SU-DHL-6 (cell line): ENCODE measurements at regions not wholly inside any gene's neighbourhood (a gene's known extent, or its start where the extent isn't known, plus 50 kb on each side); places are given as distances from the start of the nearest gene placed in this dataset.

Source experiments
- H2AFZ ChIP-seq: fragments of 200-600 bp; sonication (generic); 2 replicates; pipeline ENCODE4 v1.6.1; 2014; ENCODE audit warnings: low read depth, mild to moderate bottlenecking, moderate library complexity, mixed read lengths, antibody characterized with exemption, low read length; ENCODE audit not compliant: severe bottlenecking
- H3F3A ChIP-seq: fragments of 200-600 bp; shearing (Covaris generic); 2 replicates; pipeline ENCODE4 v1.6.0; 2016; ENCODE audit warnings: antibody characterized with exemption, mild to moderate bottlenecking; ENCODE audit not compliant: insufficient read depth
- H3K27ac ChIP-seq: fragments of 200-600 bp; sonication (generic); 2 replicates; pipeline ENCODE4 v1.5.1; 2016; ENCODE audit warnings: low read depth, mild to moderate bottlenecking, low read length, moderate library complexity, mixed read lengths
- H3K27me3 ChIP-seq: fragments of 200-600 bp; sonication (generic), shearing (Covaris generic); 2 replicates; pipeline ENCODE4 v1.6.0; 2014; ENCODE audit warnings: mild to moderate bottlenecking, low read length
- H3K36me3 ChIP-seq: fragments of 200-600 bp; sonication (generic); 2 replicates; pipeline ENCODE4 v1.6.1; 2014; ENCODE audit warnings: mild to moderate bottlenecking, low read length, mixed read lengths
- H3K4me2 ChIP-seq: fragments of 300-600, 200-600 bp; shearing (Covaris generic), sonication (generic); 2 replicates; pipeline ENCODE4 v1.6.0; 2014; ENCODE audit warnings: low read length, low read depth, mild to moderate bottlenecking; ENCODE audit not compliant: poor library complexity, severe bottlenecking
- H3K4me3 ChIP-seq: fragments of 200-600 bp; sonication (generic); 2 replicates; pipeline ENCODE4 v1.5.1; 2014; ENCODE audit warnings: antibody characterized with exemption, low read length, mild to moderate bottlenecking, mixed read lengths; ENCODE audit not compliant: insufficient read depth, poor library complexity, severe bottlenecking
- H3K79me2 ChIP-seq: fragments of 200-600 bp; sonication (generic); 2 replicates; pipeline ENCODE4 v1.6.1; 2014; ENCODE audit warnings: mild to moderate bottlenecking, low read length, moderate library complexity; ENCODE audit not compliant: insufficient read depth
- H3K9ac ChIP-seq: fragments of 200-600 bp; sonication (generic); 2 replicates; pipeline ENCODE4 v1.7.0; 2014; ENCODE audit warnings: mild to moderate bottlenecking, low read length
- H3K9me2 ChIP-seq: fragments of 200-600 bp; sonication (generic); replicated peaks from 2 replicates; pipeline ENCODE4 v1.6.1; 2014; ENCODE audit warnings: low read length; ENCODE audit not compliant: insufficient read depth
- H3K9me3 ChIP-seq: fragments of 200-600 bp; sonication (generic); 2 replicates; pipeline ENCODE4 v1.6.1; 2014; ENCODE audit warnings: low read length, mixed read lengths; ENCODE audit not compliant: insufficient read depth
- H4K20me1 ChIP-seq: fragments of 200-600 bp; sonication (generic); 2 replicates; pipeline ENCODE4 v1.6.1; 2014; ENCODE audit warnings: low read depth, mild to moderate bottlenecking, antibody characterized with exemption, low read length, moderate library complexity, mixed read lengths
- CTCF ChIP-seq: fragments of 200-600 bp; sonication (generic); IDR thresholded peaks from one replicate; pipeline ENCODE4 v1.5.1; 2017; ENCODE audit warnings: antibody characterized with exemption, mild to moderate bottlenecking, low read length, moderate library complexity; ENCODE audit not compliant: insufficient read depth, poor library complexity, severe bottlenecking
- EZH2phosphoT487 ChIP-seq: fragments of 200-600 bp; sonication (generic), shearing (Covaris generic); conservative IDR thresholded peaks from 2 replicates; pipeline ENCODE4 v1.6.1; 2018; ENCODE audit warnings: mild to moderate bottlenecking, antibody characterized with exemption, low read length, moderate library complexity, mixed read lengths

- H3K4me2 ChIP-seq = no peak overlapping the region
- TF ChIP-seq CTCF (no peak), EZH2phosphoT487 (no peak)
- no peak overlapping the region for H3K27ac ChIP-seq
- no peaks in the 10 kb centered on the region for H3K36me3 ChIP-seq
- H3K9me2 ChIP-seq = no peaks in the 10 kb centered on the region
- no peaks in the 10 kb centered on the region for H3F3A ChIP-seq
- H3K9me3 ChIP-seq = no peaks in the 10 kb centered on the region
- H3K4me3 ChIP-seq = no peak overlapping the region
- H3K27me3 ChIP-seq = no peaks in the 10 kb centered on the region
- no peak overlapping the region for H2AFZ ChIP-seq
- no peaks in the 10 kb centered on the region for H4K20me1 ChIP-seq
- H3K79me2 ChIP-seq = no peaks in the 10 kb centered on the region
- no peak overlapping the region for H3K9ac ChIP-seq
Observed at GRCh38 chr4:178752954-178753525, 1310.8 kb upstream of the AGA start.

- no peaks in the 10 kb centered on the region for H3K36me3 ChIP-seq
- H3K9ac ChIP-seq = no peak overlapping the region
- H3K4me3 ChIP-seq = no peak overlapping the region
- no peaks in the 10 kb centered on the region for H3K27me3 ChIP-seq
- no peak overlapping the region for H2AFZ ChIP-seq
- H3K79me2 ChIP-seq = no peaks in the 10 kb centered on the region
- no peaks in the 10 kb centered on the region for H3K9me3 ChIP-seq
- no peak overlapping the region for H3K27ac ChIP-seq
- H3K9me2 ChIP-seq = no peaks in the 10 kb centered on the region
- no peak overlapping the region for H3K4me2 ChIP-seq
- TF ChIP-seq EZH2phosphoT487 (no peak), CTCF (no peak)
- no peaks in the 10 kb centered on the region for H3F3A ChIP-seq
- H4K20me1 ChIP-seq = no peaks in the 10 kb centered on the region
Observed at GRCh38 chr4:178778496-178778895, 1336.3 kb upstream of the AGA start.

DNA sequence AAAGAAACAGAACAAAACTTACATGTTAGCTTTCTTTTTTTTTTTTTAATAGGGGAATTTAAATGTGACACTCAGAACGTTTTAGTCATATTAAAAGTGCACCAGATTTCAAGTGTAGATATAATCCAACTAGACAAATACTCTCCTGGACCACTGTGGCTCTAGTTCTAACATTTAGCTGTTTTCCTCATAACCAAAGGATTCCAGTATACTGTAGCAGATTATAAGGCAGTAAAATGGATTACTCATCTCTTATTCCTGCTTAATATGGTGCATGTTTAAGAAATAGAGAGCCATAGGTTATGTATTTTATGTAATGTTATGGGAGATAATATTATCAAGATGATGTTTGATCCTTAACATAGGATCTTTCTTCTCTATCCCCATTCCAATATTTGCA lies 1339.5 kb upstream of the AGA start:
- TF ChIP-seq EZH2phosphoT487 (no peak), CTCF (no peak)
- Histone ChIP-seq H3F3A (no peaks in the 10 kb centered on the region), H2AFZ (no peak overlapping the region), H3K79me2 (no peaks in the 10 kb centered on the region), H4K20me1 (no peaks in the 10 kb centered on the region), H3K27ac (no peak overlapping the region), H3K9me3 (no peaks in the 10 kb centered on the region), H3K9me2 (no peaks in the 10 kb centered on the region), H3K27me3 (no peaks in the 10 kb centered on the region), H3K4me3 (no peak overlapping the region), H3K36me3 (no peaks in the 10 kb centered on the region), H3K9ac (no peak overlapping the region), H3K4me2 (no peak overlapping the region)

- Histone ChIP-seq H2AFZ (no peak overlapping the region), H3K4me2 (no peak overlapping the region), H3K27ac (no peak overlapping the region), H3K4me3 (no peak overlapping the region), H3K27me3 (no peaks in the 10 kb centered on the region), H3K79me2 (no peaks in the 10 kb centered on the region), H3K36me3 (no peaks in the 10 kb centered on the region), H4K20me1 (no peaks in the 10 kb centered on the region), H3K9ac (no peak overlapping the region), H3F3A (no peaks in the 10 kb centered on the region), H3K9me2 (no peaks in the 10 kb centered on the region), H3K9me3 (no peaks in the 10 kb centered on the region)
- TF ChIP-seq EZH2phosphoT487 (no peak), CTCF (no peak)
Observed at GRCh38 chr4:178784491-178784890, 1342.3 kb upstream of the AGA start.
